ENCODE measurements at regions not wholly inside any gene's neighbourhood (a gene's known extent, or its start where the extent isn't known, plus 50 kb on each side); places are given as distances from the start of the nearest gene placed in this dataset.
A peak's percentile ranks its signal among the peaks of the same experiment; 100 is the strongest.

DNA sequence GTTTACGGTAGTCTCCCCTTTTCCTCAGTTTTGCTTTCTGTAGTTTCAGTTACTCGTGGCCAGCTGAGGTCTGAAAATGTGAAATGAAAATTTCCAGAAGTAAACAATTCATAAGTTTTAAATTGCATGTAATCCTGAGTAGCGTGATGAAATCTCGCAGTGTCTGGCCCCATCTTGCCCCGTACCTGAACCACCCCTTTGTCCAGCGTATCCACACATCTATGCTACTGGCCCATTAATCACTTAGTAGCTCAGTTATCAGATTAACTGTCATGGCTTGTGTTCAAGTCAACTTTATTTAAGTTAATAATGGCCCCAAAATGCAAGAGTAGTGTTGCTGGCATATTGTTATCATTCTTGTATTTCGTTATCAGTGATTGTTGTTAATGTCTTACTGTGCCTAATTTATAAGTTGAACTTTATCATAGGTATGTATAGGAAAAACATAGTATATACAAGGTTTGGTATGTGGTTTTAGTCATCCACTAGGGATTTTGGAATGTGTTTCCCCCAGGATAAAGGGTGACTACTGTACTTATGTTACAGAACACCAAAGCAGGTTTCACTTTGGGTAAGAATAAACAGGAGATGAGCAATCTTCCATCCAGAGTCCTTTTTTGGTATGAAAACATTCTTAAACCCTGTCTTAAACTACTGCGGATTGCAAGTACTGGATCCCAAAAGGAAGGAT is 118.4 kb upstream of the KCNN2 start:
- DNase-seq (ENCODE audit: low read depth in 2 of 2) = no peak

DNA sequence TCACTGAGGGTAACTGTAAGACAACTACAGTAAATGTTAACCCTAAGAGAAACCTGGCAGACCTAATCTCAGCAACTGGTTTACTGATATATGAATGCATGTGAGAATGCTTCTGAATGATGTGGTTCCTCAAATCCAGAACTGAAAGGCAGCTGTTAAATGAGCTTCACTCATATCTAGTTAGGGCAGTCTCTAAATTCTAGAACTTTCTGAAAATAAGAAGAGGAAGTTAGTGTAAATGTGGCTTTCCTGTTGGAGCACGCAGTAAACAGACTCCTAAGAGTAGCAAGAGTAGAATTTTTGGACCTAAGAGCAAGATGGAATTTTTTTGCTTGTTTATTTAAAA is 117.9 kb upstream of the KCNN2 start:
- no peak for DNase-seq (ENCODE audit: low read depth in 2 of 2)

DNA sequence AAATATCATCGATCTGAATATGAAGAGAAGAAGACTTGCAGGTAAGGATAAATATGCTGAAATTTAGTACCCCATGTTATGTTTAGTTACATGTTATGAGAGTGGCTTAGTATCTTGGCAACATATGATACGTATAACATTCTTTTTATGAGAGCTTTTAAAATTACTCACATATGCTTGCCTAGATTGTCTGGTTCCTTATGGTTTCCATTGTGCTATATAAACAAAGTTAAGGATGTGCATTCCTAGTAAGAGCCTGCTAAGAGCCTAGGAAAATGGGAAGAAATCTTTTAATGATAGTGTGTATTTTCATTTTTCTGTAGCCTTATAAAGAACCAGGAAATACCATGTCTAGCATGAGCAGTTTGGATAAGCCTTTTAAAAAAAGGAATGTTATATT is 112.0 kb upstream of the KCNN2 start:
- DNase-seq (ENCODE audit: low read depth in 2 of 2) = no peak

DNA sequence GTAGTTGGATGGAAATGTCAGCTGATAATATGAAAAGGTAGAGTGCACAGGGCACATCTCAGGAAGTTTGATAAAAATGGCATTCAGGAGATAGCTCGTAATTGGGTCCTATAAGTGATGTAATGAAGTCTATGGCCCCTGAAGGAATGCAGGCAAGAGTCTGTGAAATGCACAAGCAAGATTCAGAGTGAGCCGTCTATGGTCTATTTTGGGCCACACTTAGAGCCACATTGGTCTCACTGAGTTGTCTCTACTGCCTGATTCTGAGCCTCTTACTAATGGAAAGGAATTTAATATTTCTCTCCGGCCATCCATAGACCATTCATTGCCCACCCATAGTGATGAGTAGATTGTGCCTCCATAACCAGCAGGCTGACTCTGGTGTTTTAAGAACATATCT is 111.3 kb upstream of the KCNN2 start:
- no peak for DNase-seq (ENCODE audit: low read depth in 2 of 2)

DNA sequence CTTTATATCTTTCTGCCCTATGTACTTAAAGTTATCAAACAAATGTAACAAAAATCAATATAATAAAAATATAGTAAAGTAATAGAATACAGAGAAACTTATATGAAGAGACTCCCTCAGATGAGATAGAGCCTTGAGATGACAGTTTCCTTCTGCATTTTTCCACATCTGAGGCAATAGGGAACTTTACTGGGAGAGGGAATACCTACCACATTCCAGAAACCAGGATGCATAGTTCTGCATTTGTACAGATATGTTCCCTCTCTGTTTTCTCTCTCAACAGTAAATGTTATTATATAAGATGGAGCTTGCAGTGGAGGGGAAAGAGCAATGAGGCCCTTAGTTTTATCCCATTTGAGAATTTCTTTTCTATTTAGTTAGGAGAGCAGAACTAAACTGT is 109.6 kb upstream of the KCNN2 start:
- DNase-seq (ENCODE audit: low read depth in 2 of 2) = no peak

DNA sequence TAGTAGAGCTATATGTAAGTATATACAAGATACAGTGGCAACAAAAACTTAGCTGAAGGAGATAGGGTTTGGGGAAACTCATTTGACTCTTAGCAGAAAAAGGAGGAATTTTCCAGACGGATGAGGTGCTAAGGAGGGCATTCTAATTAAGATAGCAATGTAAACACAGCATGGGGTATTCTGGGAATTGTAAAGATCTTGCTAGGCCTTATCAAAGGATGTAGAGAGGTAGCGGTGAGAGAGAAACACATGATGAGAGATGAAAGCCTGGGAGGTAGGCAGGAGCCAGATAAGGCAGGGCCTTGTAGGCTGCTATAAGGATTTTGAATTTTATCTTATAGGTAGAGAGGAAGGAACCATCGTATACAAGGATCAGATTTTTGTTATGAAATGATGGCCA is 106.6 kb upstream of the KCNN2 start:
- no peak for DNase-seq (ENCODE audit: low read depth in 2 of 2)

DNA sequence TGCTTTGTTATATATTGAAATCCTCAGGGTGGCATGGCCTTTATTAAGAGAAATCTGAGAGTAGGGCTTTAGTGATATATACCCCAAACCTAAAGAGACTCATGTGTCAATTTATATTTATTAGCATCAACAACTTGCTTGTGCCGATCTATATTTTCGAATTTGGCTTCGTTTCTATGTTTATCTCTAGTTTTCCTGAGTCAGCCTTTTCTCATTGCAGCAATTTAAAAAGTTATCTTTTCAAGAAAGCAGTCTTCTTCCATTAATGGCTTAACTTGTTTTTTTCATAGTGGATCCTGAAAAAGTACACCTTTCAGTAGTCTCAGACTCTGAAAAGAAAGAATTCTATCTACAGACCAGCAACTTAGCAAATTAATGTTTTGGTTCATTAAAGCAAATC is 99.9 kb upstream of the KCNN2 start:
- DNase-seq (ENCODE audit: low read depth in 2 of 2) = no peak

DNA sequence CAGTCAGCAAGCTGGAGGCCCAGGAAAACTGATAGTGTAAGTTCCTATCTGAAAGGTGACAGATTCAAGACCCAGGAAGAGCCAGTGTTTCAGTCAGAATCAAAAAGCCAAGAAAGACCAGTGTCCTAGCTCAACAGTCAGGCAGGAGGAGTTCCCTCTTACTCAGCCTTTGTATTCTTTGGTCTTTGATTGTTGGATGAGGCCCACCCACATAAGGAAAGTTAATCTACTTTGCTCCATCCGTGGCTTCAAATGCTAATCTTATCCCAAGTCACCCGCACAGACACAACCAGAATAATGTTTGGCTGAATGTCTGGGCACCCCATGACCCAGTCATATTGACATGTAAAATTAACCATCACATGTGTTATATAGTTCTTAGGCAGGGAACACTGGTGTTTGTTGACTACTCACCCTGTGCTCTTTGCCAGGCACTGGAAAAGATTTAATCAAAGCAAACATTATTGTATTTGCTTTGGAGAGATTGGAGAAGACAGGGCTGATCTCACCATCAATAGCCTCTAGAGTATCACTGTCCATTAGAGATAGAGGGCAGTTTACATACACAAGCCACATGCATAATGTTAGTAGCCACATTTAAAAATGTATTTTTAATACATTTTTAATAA is 96.3 kb upstream of the KCNN2 start:
- no peak for DNase-seq (ENCODE audit: low read depth in 2 of 2)

DNA sequence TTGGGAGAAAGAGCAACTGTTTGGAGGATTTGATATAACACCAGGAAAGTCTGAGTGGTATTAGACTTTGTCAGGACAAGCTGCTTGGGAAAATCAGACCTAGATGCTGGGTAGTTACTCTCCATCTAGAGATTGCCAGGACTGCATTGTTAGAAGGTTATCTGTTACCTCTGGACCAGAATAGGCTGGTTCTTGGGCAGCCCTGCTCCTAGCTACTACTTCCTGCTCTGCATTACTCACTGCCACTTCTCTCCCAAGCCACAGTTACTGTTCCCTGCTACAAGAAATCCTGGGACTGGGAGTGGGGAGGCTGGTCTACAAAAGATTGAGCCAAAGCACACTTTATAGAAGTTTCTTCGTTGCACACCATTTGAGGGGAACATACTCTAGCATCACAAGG is 95.5 kb upstream of the KCNN2 start:
- no peak for DNase-seq (ENCODE audit: low read depth in 2 of 2)

DNA sequence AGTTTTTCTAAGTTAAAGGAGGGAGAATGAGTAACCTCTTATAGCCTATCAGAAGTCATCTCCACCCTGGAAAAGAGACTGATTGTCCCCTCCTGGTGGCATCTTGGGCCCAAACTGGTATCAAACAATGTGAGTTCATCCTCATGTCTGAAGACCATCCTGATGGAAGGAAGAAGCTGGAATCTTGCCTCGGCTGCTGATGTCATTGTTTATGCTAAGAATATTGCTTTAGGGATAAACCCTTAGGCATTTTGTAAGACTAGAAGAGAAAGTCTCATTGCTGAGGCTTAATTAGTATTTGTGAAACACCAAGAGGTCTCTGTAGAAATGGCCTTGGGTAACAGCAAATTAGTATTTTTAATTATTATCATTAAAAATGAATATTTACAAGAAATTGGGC is 65.7 kb upstream of the KCNN2 start:
- no peak for DNase-seq (ENCODE audit: low read depth in 2 of 2)

DNA sequence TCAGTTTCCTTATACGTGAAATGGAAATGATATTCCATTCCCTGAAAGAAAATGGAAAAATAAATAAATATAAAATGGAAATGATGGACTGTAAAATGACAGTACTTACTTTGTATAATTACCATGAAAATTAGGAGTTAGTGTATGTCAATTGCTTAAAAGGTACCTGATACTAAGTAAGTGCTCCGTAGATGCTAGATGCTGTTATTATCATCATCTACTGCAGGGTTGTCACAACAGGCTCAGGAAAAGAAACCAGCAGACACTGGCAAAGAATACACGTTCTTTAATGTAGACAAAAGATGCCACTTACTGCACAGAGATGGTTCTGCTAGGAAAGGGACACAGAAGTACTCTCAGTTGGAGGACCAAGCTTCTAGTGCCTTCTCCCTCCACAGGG is 64.0 kb upstream of the KCNN2 start:
- DNase-seq (ENCODE audit: low read depth in 2 of 2) = no peak

DNA sequence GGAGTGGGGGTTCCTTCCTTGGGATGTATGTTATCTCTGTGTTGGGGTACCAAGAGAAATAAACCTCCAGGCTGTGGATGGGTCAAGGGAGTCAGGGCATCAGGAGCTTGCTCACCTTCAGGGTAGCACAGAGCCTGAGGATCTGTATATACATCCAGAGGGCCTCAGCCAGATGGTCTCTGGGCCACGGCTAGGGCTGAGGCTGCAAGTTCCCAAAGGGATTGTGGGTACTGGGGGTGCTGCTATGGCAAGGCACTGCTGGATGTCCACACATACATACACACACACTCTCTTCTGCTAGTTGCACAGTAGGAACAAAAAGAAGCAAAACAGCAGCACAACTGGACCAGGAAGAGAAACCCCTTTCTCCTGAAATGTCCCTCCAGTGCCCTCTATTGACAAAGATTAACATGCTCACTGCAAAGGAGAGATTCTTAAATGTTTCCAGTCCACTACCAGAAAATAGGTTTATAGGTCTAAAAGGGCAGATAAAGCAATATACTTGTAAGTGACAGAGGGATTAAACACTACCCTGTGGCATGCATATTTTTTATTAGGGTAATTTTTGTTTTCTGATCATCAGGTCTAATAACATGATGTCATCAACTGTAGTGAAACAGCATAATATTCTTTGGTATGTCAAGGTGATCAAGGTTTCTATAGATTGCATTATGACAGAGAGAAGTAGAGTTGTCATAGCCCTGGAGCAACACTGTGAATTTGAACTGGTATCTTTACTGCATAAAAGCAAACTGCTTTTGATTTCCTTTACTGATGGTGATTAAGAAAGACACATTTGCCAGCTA is 56.3 kb upstream of the KCNN2 start:
- DNase-seq (ENCODE audit: low read depth in 2 of 2) = peak in 1 of 2 donors; percentile 51

DNA sequence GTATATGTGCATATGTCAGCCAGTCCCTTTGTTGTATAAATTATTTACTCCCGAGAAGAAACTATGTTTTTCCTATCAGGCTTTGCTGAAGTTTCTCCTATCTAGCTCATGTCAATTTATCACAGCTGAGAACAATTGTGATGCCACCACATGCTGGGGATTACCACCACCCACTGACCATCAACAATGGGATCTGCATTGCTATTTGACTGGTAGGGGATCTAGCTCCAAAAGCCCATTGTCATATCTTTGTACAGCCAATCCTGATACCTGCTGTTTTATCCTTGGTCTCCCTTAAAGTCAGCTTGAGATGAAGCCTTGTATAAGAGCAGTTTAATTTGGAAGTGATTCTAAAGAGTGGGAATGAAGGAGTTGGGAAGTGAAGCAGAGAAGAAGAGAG is 53.9 kb upstream of the KCNN2 start:
- DNase-seq (ENCODE audit: low read depth in 2 of 2) = no peak

DNA sequence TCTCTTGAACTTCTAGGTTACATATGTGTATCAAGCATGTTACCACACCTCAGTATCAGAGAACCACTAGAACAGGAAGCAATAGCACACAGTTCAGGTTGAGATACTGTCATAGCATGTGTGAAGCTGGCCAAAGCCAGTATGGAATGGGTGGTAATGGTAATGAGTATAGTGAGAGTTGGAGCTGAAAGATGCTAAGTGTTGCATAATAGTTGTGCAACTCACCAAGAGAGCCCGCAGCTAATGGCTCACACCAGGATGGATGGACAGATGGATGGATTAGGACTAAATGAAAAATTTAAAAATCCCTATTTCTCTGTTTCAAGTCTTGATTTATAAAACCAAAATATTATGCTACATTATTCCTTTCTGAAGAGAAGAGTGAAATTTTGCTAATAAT is 53.4 kb upstream of the KCNN2 start:
- no peak for DNase-seq (ENCODE audit: low read depth in 2 of 2)

DNA sequence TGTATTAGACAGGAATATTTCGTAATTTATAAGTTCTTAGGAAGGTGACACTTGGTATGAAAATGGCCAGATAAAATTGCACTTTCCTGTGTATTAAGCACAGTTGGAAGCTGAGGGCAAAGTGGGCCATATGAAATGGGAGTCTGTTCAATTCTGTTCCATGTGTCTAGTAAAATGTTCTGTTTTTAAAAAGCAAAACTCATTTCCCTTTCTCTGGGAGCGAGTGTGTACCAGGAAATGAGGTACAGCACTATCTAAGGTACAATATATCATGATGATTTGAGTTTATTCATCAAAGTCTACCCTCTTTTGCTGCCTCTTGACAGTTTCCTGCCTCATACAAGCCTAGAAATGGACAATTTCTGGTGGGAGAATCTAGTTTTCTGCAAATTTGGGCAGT is 51.2 kb upstream of the KCNN2 start:
- peak; percentile 24 to 32 for DNase-seq (ENCODE audit: low read depth in 2 of 2)

DNA sequence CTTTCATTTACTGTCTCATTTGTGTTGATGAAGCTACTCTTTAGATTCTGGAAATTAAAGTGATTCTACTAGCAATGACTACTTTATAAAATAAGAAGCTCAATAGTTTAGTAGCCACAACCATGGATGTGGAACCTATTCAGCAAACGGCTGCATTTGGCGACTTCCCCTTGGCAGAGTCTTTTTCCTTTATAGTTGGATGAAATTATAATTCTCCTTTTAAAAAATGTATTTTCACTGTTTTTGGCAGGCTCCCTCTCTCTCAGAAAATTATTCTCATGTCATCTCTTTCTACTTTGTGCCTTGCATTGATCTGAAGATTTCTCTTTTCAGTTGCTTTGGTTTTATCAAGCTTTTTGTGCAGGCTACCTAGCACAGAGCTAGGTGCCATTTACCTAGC is 50.6 kb upstream of the KCNN2 start:
- no peak for DNase-seq (ENCODE audit: low read depth in 2 of 2)

DNA sequence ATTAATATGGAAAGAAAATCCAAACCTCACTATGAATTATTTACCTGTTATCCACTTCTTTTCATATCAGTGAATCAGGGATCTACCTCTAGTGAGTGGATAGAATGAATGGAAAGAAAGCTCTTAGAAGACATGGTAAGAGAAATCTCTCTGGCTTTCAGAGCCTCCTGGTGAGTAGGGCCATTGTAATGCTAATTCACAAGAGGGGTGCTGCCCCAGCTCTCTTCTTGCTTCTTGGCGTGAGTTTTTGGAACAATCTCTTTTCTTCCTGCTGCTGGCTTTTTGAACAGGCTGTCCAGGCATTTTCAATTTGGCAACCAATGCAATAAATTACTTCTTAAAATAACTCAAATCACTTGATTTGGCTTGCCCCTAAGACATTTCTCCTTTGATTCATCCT is 49.9 kb upstream of the KCNN2 start:
- no peak for DNase-seq (ENCODE audit: low read depth in 2 of 2)

Measured in dermis microvascular lymphatic vessel endothelial cell (primary cell).